ENCODE measurements at regions not wholly inside any gene's neighbourhood (a gene's known extent, or its start where the extent isn't known, plus 50 kb on each side); places are given as distances from the start of the nearest gene placed in this dataset.
"Not testable (repeated sequence)": the region's sequence is repeated elsewhere in the genome, so short reads cannot be mapped to it uniquely, and the experiment has no call there.

GRCh38 chr9:7432989-7433388 is 366.6 kb downstream of the DMAC1 start:
- in situ Hi-C loops (cut with HindIII; ENCODE audit: low sequenced_read_pairs): no loop called here
- no peak for DNase-seq (ENCODE audit: low spot score)

DNA sequence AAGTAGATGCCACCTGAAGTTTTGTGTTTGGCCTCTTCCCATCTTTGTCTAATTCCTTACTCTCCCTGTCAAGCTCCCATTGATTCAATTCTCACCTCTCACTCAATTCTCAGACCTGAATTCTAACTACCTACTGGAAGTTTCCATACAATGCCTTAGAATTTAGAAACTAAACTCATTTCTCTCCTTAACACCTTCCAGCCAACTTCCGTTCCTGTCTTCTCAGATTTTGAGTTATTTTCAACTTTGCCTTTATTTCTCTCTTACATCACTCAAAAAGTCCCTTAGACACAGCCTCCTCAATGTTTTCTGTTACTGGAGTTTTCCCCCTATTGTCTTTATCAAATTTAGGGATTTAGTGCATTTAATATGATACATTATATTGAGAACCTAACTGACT is 382.2 kb downstream of the DMAC1 start:
- in situ Hi-C loops (cut with HindIII; ENCODE audit: low sequenced_read_pairs); DNase-seq (ENCODE audit: low spot score): not testable (repeated sequence)

DNA sequence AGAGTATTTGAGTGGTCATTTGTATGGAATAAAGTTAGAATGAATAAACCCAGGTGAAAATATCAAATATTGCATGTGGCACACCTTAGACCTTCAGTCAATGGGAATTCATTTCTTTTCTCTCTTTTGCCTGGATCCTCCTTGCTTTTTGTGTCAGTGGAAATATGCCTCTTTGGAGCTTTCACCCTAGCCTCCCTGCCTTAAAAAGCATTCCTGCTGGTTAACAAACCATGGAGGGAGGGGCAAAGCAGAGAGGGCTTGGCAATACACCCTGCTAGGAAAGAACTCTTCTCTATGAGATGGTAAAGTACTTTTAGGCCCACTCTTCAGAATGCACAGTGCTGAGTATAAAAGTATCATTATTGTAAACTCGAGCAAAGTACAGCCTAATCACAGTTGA is 383.7 kb downstream of the DMAC1 start:
- in situ Hi-C loops (cut with HindIII; ENCODE audit: low sequenced_read_pairs): no loop called here
- DNase-seq (ENCODE audit: low spot score): no peak

- in situ Hi-C loops (cut with HindIII; ENCODE audit: low sequenced_read_pairs): no loop called here
- DNase-seq (ENCODE audit: low spot score): no peak
These were observed 390.7 kb downstream of the DMAC1 start for GRCh38 chr9:7408845-7409244.

GRCh38 chr9:7407246-7407645 is 392.3 kb downstream of the DMAC1 start:
- DNase-seq (ENCODE audit: low spot score): no peak
- in situ Hi-C loops (cut with HindIII; ENCODE audit: low sequenced_read_pairs): no loop called here

DNA sequence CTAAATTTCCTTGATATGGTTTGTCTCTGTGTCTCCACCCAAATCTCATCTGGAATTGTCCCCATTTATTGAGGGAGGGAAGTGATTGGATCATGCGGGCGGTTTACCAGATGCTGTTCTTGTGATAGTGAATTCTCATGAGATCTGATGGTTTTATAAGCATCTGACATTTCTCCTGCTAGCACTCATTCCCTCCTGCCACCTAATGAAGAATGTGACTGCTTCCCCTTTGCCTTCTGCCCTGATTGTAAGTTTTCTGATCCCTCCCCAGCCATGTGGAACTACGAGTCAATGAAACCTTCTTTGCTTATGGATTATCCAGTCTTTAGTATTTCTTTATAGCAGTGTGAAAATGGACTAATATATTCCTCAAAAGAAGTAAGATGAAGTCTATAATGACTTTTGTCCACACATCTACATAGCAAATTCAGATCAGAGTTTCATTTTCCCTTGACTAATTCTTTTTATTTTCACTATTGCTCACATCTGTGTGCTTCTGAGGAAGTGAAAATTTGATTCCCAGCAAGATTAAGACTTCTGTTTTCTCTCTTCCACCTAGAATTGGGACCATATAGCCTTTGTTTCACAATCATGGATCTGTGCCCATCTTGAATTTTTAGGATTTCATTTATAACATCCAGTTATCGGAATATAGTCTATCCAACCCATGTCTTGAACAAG is 393.5 kb downstream of the DMAC1 start:
- in situ Hi-C loops (cut with HindIII; ENCODE audit: low sequenced_read_pairs): no loop called here
- no peak for DNase-seq (ENCODE audit: low spot score)

DNA sequence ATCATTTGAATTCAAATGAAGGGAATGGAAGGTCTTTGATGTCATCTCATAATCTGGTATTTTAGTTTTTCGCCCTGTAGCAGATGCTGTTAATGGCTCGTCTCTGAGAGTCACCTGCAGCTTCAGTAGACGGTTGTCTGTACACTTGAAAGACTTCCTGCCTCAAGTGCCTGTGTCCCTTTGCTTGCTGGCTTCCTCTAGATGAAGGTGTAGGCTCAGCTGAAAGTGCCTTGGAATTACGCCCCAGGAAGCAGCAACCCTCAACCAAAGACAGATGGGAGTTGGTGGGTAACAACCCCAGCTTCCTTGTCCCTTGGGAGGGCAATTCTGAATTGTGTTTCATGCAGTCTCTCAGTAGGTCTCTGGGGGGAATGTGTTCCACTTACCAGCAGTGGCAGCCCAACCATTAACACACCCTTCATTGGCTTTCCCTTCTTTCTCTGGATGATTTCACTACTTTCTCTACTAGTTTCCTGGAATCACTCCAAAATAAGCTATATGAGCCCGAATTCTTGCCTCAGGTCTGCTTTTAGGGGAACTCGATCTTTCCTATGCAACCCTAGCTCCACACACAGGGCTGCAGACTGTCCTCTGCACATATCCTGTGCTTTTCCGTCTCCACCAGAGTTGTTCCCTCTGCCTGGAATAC is 395.6 kb downstream of the DMAC1 start:
- no peak for DNase-seq (ENCODE audit: low spot score)
- in situ Hi-C loops (cut with HindIII; ENCODE audit: low sequenced_read_pairs): no loop called here

- DNase-seq (ENCODE audit: low spot score): no peak
- in situ Hi-C loops (cut with HindIII; ENCODE audit: low sequenced_read_pairs): no loop called here
These were observed 396.6 kb downstream of the DMAC1 start for GRCh38 chr9:7403028-7403389.

DNA sequence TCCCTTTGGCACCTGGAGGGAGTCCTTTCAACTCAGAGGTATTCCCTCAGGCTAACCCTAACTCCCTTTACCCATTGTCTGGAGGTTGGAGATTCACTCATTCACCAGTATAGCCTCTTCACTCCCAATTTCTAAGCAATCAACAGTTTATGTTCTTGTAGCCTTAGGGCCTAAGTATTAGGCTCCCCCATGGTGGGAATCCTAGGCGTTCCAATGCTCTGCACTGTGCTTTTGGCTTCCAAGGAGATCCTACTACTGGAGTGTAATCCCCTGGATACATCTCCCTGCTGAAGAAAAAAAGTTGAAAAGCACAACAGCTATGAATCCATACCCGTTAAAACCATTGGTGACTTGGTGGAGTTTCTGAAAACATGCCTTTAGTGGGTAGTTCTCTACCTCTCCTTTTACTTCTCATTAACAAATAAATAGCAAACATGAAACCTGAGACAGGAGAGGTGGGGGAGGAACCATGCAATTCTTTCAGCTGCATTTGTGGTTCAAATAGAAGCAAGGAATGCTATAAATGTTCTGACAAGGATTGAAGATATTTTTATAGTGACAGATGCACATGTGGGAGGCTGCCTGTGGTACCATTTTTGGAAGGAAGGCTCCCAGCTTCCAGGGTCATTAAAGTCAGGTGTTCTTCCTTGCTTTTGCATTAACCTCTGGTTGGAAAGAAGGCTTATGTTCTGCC is 397.1 kb downstream of the DMAC1 start:
- in situ Hi-C loops (cut with HindIII; ENCODE audit: low sequenced_read_pairs): no loop called here
- DNase-seq (ENCODE audit: low spot score): no peak

GRCh38 chr9:7401116-7401515 is 398.5 kb downstream of the DMAC1 start:
- in situ Hi-C loops (cut with HindIII; ENCODE audit: low sequenced_read_pairs): no loop called here
- no peak for DNase-seq (ENCODE audit: low spot score)

DNA sequence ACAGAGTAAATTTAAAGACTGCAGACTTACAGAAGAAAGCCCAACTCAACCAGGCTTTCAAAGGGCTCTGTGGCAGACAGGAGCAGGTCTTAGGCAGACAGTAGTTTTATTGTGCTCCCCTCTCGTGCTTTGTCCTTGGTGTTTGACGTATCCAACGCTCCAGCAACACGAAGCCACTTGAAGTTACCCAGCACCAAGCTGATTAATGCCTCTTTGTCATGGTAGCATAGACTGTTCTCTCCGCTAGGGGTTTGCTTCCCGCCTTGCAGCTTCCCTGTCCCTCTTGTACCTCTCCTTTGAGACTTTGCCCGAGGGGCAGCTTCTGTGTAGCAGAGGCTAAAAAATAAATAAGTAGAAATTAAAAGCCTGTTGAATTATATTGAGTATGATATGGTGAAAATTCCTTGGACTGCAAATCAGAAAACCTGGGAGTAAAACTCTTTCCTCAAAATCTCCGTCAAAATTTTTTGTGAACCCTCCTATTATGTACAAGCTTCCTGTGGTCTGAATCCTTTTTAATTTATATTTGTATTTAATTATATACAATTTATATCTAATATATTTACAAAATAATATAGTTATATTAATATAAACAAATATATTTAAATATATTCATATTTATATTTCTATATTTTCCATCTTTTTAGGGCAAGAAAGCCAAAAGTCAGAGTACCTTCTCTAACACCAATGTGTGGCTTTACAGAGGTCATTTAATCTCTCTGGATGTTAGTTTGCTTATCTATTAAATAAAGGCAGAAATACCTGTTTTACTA is 405.4 kb downstream of the DMAC1 start:
- DNase-seq (ENCODE audit: low spot score): no peak

DNA sequence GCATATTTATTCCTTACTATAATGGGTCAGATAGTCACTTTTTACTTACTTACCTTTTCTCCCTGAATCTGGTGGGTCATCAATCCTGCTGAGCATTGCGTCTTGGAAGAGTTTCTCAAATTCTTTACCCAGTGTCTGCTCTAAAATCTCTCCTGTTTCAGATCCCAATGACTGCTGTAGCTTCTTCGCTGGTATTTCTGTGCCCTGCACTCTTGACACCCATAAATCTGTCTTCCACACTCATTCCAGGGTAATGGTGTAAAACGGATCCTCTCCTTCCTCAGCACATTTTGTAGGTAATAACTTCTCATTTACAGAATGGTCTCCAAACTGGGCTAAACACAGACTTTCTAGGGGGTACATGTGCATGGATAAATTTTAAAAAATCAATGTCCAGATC is 407.4 kb downstream of the DMAC1 start:
- in situ Hi-C loops (cut with HindIII; ENCODE audit: low sequenced_read_pairs): no loop called here

More for the DNA sequence above, 405.4 kb downstream of the DMAC1 start:
- in situ Hi-C loops (cut with HindIII; ENCODE audit: low sequenced_read_pairs): no loop called here

DNA sequence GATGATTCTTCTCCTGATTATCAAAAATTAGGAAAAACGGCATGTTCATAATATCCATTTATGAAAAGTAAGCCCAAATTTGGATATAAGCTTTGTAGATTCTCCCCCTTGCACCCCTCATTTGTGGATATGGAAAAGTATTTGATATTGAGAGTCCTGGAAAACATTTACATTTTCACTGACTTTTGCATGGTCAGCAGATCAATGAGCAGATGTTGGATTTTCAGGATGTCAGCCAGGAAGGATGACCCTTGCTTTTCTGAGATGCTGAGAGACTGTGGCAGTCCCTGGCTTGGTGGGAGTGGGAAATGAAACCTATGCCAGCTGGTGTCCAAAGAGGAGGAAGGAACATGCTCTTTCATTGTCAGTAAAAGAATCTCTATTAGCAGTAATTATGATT is 410.8 kb downstream of the DMAC1 start:
- in situ Hi-C loops (cut with HindIII; ENCODE audit: low sequenced_read_pairs): no loop called here
- DNase-seq (ENCODE audit: low spot score): no peak

More for the DNA sequence above, 407.4 kb downstream of the DMAC1 start:
- no peak for DNase-seq (ENCODE audit: low spot score)

DNA sequence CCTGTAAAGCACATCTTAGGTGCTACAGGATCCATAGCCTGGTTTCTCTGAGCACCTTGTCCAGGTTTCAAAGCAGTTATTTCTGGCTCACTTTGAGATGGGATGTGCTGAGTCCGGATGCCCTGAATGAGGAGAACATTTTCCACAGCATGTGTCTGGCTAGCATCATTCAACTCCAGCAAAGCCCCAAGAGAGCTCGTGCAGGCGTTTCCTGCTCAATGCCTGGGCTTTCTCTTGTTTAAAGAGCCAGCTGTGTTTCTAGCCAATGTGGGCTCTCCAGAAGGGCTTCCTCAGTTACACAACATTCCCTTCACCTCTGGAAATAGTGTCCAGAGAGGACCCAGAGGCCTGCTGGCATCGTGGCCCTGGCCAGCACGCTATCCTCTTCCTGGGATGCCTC is 411.7 kb downstream of the DMAC1 start:
- in situ Hi-C loops (cut with HindIII; ENCODE audit: low sequenced_read_pairs): no loop called here
- no peak for DNase-seq (ENCODE audit: low spot score)

DNA sequence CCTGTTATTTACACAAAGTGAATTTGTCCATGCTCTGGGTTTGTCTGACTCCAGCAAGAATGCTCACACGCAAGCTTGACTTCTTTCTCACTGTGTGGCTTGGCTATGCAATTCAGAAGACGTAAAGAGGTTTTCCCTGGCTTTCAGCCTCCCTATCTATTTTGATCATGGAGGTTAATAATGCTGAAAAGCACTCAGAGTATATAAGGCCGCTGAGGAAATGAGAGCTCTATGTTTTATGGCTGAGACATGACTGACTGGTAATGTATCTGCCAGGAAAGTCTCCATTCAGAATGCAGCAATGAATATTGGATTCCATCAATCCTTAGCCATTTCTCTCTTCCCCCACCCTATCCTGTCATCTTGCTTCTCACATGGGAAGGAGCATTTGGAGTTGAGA is 417.3 kb downstream of the DMAC1 start:
- no peak for DNase-seq (ENCODE audit: low spot score)
- in situ Hi-C loops (cut with HindIII; ENCODE audit: low sequenced_read_pairs): no loop called here

DNA sequence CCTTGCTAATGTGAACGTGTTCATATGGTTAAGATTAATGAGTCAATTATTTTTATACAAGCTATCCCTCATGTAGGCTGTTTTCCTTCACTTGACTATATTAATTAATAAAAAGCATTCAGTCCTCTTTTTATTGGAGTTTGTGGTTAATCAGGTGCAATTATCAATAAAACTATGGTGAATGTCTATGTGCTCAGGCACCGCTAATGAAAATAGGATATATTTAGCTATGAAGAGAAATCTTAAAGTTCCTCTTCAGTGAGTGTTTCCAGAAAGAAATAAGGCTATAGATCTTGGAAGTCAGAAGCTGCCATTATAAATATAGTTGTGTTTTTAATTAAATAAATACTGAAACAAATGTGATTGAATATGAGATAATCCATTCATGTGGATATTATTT is 422.1 kb downstream of the DMAC1 start:
- DNase-seq (ENCODE audit: low spot score): no peak
- in situ Hi-C loops (cut with HindIII; ENCODE audit: low sequenced_read_pairs): no loop called here

- in situ Hi-C loops (cut with HindIII; ENCODE audit: low sequenced_read_pairs): no loop called here
- no peak for DNase-seq (ENCODE audit: low spot score)
These were observed 422.7 kb downstream of the DMAC1 start for GRCh38 chr9:7376833-7377232.

- in situ Hi-C loops (cut with HindIII; ENCODE audit: low sequenced_read_pairs): no loop called here
- no peak for DNase-seq (ENCODE audit: low spot score)
These were observed 423.4 kb downstream of the DMAC1 start for GRCh38 chr9:7376213-7376612.

DNA sequence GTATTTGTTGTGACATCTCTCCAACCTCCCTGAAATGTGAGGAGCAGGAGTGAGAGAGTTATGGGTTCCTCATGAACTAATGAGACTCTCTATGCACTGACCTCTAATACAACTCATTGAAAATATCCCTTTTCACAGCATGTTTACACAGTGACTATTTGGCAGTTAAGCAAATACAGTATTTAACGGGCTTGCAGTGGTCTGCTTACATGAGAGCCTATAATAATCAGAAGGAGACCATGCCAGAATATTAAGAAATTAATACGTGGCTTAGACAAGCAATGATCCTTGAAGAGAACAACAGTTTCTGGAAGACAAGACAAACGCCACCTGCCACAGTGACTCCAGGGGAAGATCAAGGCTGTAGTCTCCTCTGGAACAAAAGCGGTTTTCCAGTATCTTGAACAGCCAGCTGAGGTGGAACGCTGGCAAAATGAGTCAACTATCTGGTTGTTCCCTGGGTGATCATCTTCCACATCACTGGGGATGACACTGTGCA is 424.5 kb downstream of the DMAC1 start:
- DNase-seq (ENCODE audit: low spot score): no peak
- in situ Hi-C loops (cut with HindIII; ENCODE audit: low sequenced_read_pairs): no loop called here

GRCh38 chr9:7370988-7371387 is 428.6 kb downstream of the DMAC1 start:
- in situ Hi-C loops (cut with HindIII; ENCODE audit: low sequenced_read_pairs): no loop called here
- no peak for DNase-seq (ENCODE audit: low spot score)

All from G401 (cell line).